WERI-Rb-1 (cell line): ENCODE measurements at regions not wholly inside any gene's neighbourhood (a gene's known extent, or its start where the extent isn't known, plus 50 kb on each side); places are given as distances from the start of the nearest gene placed in this dataset.

Experiments used
- DNase-seq: peaks from one replicate; pipeline ENCODE4 v3.0.0-alpha.2; 2020
- H3K27ac ChIP-seq: fragments of 250-450 bp; sonication (Bioruptor Pico); 2 replicates; pipeline ENCODE4 v1.5.1; 2020; ENCODE audit warnings: mild to moderate bottlenecking, moderate library complexity
- H3K27me3 ChIP-seq: fragments of 250-450 bp; sonication (Bioruptor Pico); 2 replicates; pipeline ENCODE4 v1.5.1; 2021; ENCODE audit warnings: mild to moderate bottlenecking, low read depth, moderate library complexity; ENCODE audit not compliant: insufficient read depth, severe bottlenecking
- H3K36me3 ChIP-seq: fragments of 250-450 bp; sonication (Bioruptor Pico); 2 replicates; pipeline ENCODE4 v1.5.1; 2020; ENCODE audit warnings: mild to moderate bottlenecking, moderate library complexity
- H3K4me3 ChIP-seq: 2 replicates; pipeline ENCODE4 v1.5.1; 2011; ENCODE audit warnings: low read depth, mild to moderate bottlenecking, control low read depth, low read length
- H3K9me3 ChIP-seq: fragments of 250-450 bp; sonication (Bioruptor Pico); 2 replicates; pipeline ENCODE4 v1.5.1; 2021; ENCODE audit warnings: mild to moderate bottlenecking, moderate library complexity; ENCODE audit not compliant: severe bottlenecking
- TF ChIP-seq, protein P1 (sequence below): IDR thresholded peaks from 2 replicates; pipeline ENCODE4 v1.5.1; 2011; ENCODE audit warnings: low read depth, mild to moderate bottlenecking, control low read depth, inconsistent platforms, low read length

DNA sequence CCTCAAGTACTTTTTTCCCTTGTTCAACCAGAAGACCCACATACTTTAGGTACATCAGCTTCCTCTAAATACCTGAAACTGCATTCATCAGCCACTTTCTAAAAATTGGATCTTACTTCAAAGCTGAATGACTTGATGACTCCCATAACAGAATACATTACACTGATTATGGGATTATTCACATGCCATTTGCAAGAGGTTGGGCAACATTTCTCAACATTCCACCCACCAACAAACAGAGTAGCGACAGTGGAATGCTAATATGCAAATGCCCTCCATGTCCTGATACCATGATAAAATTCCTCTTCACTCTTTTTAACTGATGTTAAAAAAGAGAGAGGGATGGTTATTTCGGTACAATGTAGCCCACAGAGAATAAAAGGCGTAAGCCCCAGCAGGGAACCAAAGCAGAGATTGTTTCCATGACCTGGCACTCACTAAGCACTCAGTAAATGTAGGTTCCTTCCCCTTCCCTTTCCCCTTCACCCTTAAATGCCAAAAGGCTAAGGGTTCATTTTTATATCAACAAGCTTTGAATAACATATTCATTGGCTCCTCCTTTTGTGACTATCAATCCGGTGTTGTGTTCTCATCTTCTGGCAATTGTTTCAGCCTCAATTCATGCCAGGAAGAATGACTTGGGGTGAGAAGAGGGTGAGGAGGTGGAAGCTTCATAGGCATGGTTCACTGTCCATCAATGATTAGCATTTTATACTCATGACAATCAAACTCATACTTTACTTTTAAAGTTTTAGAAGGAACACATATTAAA is 317.2 kb downstream of the DHX15 start:
- H3K27ac ChIP-seq = no peak overlapping the region
- H3K36me3 ChIP-seq = no peaks in the 10 kb centered on the region
- H3K4me3 ChIP-seq = no peak overlapping the region
- no peaks in the 10 kb centered on the region for H3K27me3 ChIP-seq
- no peak for DNase-seq
- no peaks in the 10 kb centered on the region for H3K9me3 ChIP-seq
- TF ChIP-seq, protein P1, sequence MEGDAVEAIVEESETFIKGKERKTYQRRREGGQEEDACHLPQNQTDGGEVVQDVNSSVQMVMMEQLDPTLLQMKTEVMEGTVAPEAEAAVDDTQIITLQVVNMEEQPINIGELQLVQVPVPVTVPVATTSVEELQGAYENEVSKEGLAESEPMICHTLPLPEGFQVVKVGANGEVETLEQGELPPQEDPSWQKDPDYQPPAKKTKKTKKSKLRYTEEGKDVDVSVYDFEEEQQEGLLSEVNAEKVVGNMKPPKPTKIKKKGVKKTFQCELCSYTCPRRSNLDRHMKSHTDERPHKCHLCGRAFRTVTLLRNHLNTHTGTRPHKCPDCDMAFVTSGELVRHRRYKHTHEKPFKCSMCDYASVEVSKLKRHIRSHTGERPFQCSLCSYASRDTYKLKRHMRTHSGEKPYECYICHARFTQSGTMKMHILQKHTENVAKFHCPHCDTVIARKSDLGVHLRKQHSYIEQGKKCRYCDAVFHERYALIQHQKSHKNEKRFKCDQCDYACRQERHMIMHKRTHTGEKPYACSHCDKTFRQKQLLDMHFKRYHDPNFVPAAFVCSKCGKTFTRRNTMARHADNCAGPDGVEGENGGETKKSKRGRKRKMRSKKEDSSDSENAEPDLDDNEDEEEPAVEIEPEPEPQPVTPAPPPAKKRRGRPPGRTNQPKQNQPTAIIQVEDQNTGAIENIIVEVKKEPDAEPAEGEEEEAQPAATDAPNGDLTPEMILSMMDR = no peak

DNA sequence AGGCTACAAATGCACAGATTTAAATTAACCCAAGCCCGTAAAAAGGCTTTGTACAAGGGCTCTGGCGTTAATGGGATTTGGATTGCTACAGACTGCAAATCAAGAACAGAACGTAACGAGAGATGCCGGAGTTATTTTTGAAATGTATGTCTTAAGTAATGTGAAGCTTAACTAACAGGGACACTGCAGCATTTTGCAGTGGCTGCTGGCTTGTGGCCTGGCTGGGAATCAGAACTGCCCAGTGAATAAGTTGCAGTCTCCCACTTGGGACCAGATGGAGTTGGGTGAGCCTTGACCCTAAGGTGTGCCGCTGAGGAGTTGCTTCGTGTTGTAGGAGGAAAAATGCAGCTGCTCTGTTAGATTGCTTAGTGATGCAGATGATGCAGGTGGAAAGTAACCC is 318.4 kb downstream of the DHX15 start:
- H3K36me3 ChIP-seq = no peaks in the 10 kb centered on the region
- no peak overlapping the region for H3K4me3 ChIP-seq
- TF ChIP-seq, protein P1 = no peak
- DNase-seq = no peak
- no peaks in the 10 kb centered on the region for H3K9me3 ChIP-seq
- H3K27ac ChIP-seq = no peak overlapping the region
- H3K27me3 ChIP-seq = no peaks in the 10 kb centered on the region

DNA sequence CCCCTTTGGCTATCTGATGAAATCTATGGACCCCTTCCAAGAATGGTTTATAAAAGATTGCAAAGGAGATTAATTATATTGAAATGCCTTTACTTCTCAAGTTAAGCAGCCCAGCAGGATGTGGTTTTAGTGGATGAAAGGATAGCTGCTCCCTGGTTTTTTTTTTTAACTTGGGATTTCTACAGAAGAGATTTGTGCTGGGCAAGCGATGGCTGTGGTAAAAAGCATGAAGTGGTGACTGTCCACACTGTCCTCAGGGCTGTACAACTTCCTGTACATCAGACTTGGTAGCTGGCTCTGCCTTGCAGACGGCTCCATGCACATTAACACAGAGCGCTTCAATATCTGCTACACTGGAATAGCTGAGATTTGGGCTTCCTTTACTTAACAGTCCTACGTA is 321.7 kb downstream of the DHX15 start:
- Histone ChIP-seq H3K4me3 (no peak overlapping the region), H3K27ac (no peak overlapping the region), H3K27me3 (no peaks in the 10 kb centered on the region), H3K9me3 (no peaks in the 10 kb centered on the region), H3K36me3 (no peaks in the 10 kb centered on the region)
- TF ChIP-seq, protein P1 = no peak
- DNase-seq = no peak

DNA sequence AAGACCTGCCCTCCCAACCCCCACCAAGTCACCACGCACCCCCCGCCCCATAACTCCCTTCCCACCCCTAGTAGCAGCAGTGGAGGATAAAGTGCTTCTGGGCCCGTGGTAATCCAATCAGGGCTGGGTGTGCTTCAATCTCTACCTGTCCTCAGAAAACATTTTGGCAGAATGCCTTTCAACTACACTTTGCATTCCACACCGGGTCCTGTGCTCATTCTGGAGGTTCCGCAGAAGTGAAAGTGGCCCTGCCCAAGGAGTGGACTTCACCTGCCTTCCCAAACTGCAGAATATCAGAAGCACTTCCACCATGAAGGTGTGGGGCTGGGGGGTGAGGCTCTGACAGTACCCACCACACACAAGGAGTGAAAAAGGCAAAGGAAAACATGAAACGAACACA is 322.3 kb downstream of the DHX15 start:
- Histone ChIP-seq H3K27ac (no peak overlapping the region), H3K4me3 (no peak overlapping the region), H3K36me3 (no peaks in the 10 kb centered on the region), H3K27me3 (no peaks in the 10 kb centered on the region), H3K9me3 (no peaks in the 10 kb centered on the region)
- DNase-seq = peak; percentile 32
- TF ChIP-seq, protein P1 = no peak

DNA sequence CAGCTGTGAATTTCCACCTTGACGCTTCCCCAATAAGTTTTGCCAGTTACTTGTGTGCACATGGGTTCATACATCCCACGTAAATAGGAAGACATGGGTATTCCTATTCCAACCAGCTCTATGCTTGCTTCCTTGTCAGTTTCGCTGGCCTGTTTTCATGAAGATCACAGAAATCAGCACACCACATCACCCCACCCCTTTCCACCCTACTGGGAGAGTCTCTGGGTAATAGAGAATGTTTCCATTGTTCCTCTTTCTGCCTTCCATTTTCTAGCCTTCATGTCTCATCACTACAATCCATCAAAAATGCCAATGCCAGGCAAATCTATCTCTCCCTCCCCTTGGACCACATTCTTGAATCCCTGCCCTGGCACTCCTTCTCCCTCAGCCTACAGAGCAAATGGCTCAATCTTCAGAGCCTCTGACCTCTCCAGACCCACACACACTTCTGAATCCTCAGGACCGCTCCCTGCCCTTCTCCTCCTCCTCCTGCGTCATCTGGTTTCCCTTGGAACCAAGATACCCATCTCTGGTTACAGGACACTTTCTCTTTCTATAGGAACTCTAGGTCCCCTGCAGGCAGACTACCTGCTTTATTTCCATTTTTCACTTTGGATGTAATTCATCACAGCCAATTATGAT is 323.3 kb downstream of the DHX15 start:
- H3K36me3 ChIP-seq = no peaks in the 10 kb centered on the region
- no peak for DNase-seq
- no peak overlapping the region for H3K4me3 ChIP-seq
- no peaks in the 10 kb centered on the region for H3K27me3 ChIP-seq
- TF ChIP-seq, protein P1 = no peak
- no peaks in the 10 kb centered on the region for H3K9me3 ChIP-seq
- H3K27ac ChIP-seq = no peak overlapping the region
